ENCODE measurements at regions not wholly inside any gene's neighbourhood (a gene's known extent, or its start where the extent isn't known, plus 50 kb on each side); places are given as distances from the start of the nearest gene placed in this dataset.

DNA sequence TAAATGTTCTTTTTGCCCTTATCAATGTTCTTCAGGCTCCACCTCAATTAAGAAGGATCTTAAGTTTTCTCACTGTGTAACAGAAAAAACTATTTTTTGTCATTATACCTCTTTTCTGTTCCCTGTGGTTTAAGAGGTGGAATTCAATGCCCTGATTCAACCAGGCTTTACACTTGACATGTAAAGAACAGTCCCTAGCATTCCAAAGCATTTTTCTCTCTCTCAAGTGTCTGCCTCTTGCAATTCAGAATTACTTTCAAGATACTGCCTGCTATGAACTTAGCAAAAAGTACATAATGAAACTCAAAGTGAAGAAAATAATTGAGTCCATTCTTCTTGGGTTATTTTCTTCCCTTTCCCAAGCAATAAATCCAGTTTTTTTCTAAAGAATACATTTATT, 160.6 kb upstream of the NOL4 start:
- TF ChIP-seq, protein P1, sequence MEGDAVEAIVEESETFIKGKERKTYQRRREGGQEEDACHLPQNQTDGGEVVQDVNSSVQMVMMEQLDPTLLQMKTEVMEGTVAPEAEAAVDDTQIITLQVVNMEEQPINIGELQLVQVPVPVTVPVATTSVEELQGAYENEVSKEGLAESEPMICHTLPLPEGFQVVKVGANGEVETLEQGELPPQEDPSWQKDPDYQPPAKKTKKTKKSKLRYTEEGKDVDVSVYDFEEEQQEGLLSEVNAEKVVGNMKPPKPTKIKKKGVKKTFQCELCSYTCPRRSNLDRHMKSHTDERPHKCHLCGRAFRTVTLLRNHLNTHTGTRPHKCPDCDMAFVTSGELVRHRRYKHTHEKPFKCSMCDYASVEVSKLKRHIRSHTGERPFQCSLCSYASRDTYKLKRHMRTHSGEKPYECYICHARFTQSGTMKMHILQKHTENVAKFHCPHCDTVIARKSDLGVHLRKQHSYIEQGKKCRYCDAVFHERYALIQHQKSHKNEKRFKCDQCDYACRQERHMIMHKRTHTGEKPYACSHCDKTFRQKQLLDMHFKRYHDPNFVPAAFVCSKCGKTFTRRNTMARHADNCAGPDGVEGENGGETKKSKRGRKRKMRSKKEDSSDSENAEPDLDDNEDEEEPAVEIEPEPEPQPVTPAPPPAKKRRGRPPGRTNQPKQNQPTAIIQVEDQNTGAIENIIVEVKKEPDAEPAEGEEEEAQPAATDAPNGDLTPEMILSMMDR (IDR thresholded peaks at IDR 0.05; ENCODE audit: control extremely low read depth in 1 of 3, insufficient read depth in 1 of 3, low read depth in 1 of 3, low read length in 3 of 3) = no peak
- TF ChIP-seq, protein P2, sequence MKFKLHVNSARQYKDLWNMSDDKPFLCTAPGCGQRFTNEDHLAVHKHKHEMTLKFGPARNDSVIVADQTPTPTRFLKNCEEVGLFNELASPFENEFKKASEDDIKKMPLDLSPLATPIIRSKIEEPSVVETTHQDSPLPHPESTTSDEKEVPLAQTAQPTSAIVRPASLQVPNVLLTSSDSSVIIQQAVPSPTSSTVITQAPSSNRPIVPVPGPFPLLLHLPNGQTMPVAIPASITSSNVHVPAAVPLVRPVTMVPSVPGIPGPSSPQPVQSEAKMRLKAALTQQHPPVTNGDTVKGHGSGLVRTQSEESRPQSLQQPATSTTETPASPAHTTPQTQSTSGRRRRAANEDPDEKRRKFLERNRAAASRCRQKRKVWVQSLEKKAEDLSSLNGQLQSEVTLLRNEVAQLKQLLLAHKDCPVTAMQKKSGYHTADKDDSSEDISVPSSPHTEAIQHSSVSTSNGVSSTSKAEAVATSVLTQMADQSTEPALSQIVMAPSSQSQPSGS (IDR thresholded peaks at IDR 0.05; ENCODE audit: low read length) = no peak
- no peak for TF ChIP-seq POLR2A (IDR thresholded peaks at IDR 0.05; ENCODE audit: control extremely low read depth in 1 of 2, low read depth in 2 of 2, low read length in 2 of 2)
- TF ChIP-seq FOSL1 (IDR thresholded peaks at IDR 0.05; ENCODE audit: insufficient read depth, low read depth, low read length) = no peak
- no peak for TF ChIP-seq RXRA (IDR thresholded peaks at IDR 0.05; ENCODE audit: insufficient read depth, low read depth, low read length)
- no peak for TF ChIP-seq ATF3 (IDR thresholded peaks at IDR 0.05; ENCODE audit: insufficient read depth, low read depth, low read length)
- TF ChIP-seq ZNF274 (IDR thresholded peaks at IDR 0.05; ENCODE audit: borderline replicate concordance, extremely low read depth, low read length) = no peak
- TF ChIP-seq RAD21 (IDR thresholded peaks at IDR 0.05 in 1 of 2, conservative IDR thresholded peaks at IDR 0.05 in 1 of 2; ENCODE audit: low read depth in 2 of 2, low read length in 2 of 2) = no peak
- no peak for TF ChIP-seq EP300 (IDR thresholded peaks at IDR 0.05; ENCODE audit: borderline replicate concordance in 1 of 2, low read depth in 2 of 2, low read length in 2 of 2)
